ENCODE measurements at regions not wholly inside any gene's neighbourhood (a gene's known extent, or its start where the extent isn't known, plus 50 kb on each side); places are given as distances from the start of the nearest gene placed in this dataset.

DNA sequence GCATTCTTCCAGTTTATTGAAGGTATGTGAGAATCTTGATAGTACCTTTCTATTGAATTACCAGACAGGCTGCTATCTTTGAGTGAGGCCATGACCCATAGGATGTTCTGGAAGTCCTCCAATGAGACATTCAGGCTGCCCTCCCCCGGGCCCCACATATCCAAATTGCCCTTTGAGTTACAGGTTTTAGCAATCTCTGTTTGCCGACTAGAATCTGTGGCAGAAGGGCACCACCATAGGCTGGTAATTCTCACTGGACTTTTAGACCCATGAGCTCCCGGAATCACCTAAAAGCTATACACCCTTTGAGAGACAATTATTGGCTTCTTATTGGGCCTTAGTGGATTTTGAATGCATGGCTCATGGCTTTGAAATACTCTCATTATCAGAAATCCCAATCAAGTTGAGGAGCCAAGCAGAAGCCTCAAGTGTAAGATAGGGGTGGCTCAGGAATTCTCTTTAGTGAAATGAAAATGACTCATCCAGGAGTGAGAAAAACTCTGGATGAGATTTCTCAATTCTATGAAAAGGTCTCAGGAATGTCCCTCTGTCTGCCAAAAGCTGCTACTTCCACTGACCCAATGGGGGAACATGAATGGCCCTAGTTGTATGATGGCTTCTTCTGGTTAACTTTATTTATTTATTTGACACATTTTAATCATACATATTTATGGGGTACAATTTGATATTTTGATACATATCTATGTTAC, 172.1 kb upstream of the CSNK1A1L start:
- Histone ChIP-seq H4K20me1 (replicated peaks; ENCODE audit: insufficient read depth) (no peaks in the 10 kb centered on the region), H3K27ac (ENCODE audit: low read depth) (no peak overlapping the region), H3F3A (replicated peaks; ENCODE audit: low read depth) (no peaks in the 10 kb centered on the region), H3K79me2 (replicated peaks; ENCODE audit: insufficient read depth) (no peaks in the 10 kb centered on the region), H3K4me2 (no peak overlapping the region), H3K9me2 (ENCODE audit: insufficient read depth) (0 out of 2 replicates have a peak, but pooled peaks cover 7% of the 10 kb centered on the region), H3K4me1 (ENCODE audit: insufficient read depth) (no peaks in the 10 kb centered on the region), H2AFZ (no peak overlapping the region), H3K36me3 (ENCODE audit: insufficient read depth) (no peaks in the 10 kb centered on the region), H3K27me3 (ENCODE audit: insufficient read depth) (no peaks in the 10 kb centered on the region), H3K4me3 (no peak overlapping the region)
- no peak for TF ChIP-seq POLR2AphosphoS5 (IDR thresholded peaks at IDR 0.05; ENCODE audit: low read depth)
- Mint-ChIP-seq H3K27ac (no peak overlapping the region), H3K4me3 (no peak overlapping the region), H3K27me3 (ENCODE audit: insufficient read depth, low read depth, poor library complexity) (peaks cover 2% of the 10 kb centered on the region), H3K9me3 (peaks cover 22% of the 10 kb centered on the region), H3K4me1 (no peaks in the 10 kb centered on the region), H3K36me3 (ENCODE audit: low read depth) (peaks cover 12% of the 10 kb centered on the region)
- DNase-seq (ENCODE audit: low spot score), result no peak
- no peak for ATAC-seq

GRCh38 chr13:37277007-37277406, 171.5 kb upstream of the CSNK1A1L start:
- no peak overlapping the region for H3K4me3 Mint-ChIP-seq
- TF ChIP-seq, protein P1, sequence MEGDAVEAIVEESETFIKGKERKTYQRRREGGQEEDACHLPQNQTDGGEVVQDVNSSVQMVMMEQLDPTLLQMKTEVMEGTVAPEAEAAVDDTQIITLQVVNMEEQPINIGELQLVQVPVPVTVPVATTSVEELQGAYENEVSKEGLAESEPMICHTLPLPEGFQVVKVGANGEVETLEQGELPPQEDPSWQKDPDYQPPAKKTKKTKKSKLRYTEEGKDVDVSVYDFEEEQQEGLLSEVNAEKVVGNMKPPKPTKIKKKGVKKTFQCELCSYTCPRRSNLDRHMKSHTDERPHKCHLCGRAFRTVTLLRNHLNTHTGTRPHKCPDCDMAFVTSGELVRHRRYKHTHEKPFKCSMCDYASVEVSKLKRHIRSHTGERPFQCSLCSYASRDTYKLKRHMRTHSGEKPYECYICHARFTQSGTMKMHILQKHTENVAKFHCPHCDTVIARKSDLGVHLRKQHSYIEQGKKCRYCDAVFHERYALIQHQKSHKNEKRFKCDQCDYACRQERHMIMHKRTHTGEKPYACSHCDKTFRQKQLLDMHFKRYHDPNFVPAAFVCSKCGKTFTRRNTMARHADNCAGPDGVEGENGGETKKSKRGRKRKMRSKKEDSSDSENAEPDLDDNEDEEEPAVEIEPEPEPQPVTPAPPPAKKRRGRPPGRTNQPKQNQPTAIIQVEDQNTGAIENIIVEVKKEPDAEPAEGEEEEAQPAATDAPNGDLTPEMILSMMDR (conservative IDR thresholded peaks at IDR 0.05; ENCODE audit: low read depth in 2 of 2), result no peak
- TF ChIP-seq EZH2 (IDR thresholded peaks at IDR 0.05; ENCODE audit: low read depth, unreplicated experiment) (no peak), CREB1 (CRISPR knock-in tag; IDR thresholded peaks at IDR 0.05; ENCODE audit: low read depth) (no peak), NANOG (IDR thresholded peaks at IDR 0.05; ENCODE audit: borderline replicate concordance) (no peak), JUNB (IDR thresholded peaks at IDR 0.05; ENCODE audit: unreplicated experiment) (no peak), ZNF331 (CRISPR knock-in tag; IDR thresholded peaks at IDR 0.05; ENCODE audit: low read depth) (no peak), EZH2phosphoT487 (IDR thresholded peaks at IDR 0.05; ENCODE audit: unreplicated experiment) (no peak), POLR2AphosphoS5 (IDR thresholded peaks at IDR 0.05; ENCODE audit: low read depth) (no peak)
- TF ChIP-seq, protein P2, sequence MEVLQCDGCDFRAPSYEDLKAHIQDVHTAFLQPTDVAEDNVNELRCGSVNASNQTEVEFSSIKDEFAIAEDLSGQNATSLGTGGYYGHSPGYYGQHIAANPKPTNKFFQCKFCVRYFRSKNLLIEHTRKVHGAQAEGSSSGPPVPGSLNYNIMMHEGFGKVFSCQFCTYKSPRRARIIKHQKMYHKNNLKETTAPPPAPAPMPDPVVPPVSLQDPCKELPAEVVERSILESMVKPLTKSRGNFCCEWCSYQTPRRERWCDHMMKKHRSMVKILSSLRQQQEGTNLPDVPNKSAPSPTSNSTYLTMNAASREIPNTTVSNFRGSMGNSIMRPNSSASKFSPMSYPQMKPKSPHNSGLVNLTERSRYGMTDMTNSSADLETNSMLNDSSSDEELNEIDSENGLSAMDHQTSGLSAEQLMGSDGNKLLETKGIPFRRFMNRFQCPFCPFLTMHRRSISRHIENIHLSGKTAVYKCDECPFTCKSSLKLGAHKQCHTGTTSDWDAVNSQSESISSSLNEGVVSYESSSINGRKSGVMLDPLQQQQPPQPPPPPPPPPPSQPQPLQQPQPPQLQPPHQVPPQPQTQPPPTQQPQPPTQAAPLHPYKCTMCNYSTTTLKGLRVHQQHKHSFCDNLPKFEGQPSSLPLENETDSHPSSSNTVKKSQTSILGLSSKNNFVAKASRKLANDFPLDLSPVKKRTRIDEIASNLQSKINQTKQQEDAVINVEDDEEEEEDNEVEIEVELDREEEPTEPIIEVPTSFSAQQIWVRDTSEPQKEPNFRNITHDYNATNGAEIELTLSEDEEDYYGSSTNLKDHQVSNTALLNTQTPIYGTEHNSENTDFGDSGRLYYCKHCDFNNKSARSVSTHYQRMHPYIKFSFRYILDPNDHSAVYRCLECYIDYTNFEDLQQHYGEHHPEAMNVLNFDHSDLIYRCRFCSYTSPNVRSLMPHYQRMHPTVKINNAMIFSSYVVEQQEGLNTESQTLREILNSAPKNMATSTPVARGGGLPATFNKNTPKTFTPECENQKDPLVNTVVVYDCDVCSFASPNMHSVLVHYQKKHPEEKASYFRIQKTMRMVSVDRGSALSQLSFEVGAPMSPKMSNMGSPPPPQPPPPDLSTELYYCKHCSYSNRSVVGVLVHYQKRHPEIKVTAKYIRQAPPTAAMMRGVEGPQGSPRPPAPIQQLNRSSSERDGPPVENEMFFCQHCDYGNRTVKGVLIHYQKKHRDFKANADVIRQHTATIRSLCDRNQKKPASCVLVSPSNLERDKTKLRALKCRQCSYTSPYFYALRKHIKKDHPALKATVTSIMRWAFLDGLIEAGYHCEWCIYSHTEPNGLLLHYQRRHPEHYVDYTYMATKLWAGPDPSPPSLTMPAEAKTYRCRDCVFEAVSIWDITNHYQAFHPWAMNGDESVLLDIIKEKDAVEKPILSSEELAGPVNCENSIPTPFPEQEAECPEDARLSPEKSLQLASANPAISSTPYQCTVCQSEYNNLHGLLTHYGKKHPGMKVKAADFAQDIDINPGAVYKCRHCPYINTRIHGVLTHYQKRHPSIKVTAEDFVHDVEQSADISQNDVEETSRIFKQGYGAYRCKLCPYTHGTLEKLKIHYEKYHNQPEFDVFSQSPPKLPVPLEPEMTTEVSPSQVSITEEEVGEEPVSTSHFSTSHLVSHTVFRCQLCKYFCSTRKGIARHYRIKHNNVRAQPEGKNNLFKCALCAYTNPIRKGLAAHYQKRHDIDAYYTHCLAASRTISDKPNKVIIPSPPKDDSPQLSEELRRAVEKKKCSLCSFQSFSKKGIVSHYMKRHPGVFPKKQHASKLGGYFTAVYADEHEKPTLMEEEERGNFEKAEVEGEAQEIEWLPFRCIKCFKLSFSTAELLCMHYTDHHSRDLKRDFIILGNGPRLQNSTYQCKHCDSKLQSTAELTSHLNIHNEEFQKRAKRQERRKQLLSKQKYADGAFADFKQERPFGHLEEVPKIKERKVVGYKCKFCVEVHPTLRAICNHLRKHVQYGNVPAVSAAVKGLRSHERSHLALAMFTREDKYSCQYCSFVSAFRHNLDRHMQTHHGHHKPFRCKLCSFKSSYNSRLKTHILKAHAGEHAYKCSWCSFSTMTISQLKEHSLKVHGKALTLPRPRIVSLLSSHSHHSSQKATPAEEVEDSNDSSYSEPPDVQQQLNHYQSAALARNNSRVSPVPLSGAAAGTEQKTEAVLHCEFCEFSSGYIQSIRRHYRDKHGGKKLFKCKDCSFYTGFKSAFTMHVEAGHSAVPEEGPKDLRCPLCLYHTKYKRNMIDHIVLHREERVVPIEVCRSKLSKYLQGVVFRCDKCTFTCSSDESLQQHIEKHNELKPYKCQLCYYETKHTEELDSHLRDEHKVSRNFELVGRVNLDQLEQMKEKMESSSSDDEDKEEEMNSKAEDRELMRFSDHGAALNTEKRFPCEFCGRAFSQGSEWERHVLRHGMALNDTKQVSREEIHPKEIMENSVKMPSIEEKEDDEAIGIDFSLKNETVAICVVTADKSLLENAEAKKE (CRISPR knock-in tag; IDR thresholded peaks at IDR 0.05), result no peak
- TF ChIP-seq, protein P3, sequence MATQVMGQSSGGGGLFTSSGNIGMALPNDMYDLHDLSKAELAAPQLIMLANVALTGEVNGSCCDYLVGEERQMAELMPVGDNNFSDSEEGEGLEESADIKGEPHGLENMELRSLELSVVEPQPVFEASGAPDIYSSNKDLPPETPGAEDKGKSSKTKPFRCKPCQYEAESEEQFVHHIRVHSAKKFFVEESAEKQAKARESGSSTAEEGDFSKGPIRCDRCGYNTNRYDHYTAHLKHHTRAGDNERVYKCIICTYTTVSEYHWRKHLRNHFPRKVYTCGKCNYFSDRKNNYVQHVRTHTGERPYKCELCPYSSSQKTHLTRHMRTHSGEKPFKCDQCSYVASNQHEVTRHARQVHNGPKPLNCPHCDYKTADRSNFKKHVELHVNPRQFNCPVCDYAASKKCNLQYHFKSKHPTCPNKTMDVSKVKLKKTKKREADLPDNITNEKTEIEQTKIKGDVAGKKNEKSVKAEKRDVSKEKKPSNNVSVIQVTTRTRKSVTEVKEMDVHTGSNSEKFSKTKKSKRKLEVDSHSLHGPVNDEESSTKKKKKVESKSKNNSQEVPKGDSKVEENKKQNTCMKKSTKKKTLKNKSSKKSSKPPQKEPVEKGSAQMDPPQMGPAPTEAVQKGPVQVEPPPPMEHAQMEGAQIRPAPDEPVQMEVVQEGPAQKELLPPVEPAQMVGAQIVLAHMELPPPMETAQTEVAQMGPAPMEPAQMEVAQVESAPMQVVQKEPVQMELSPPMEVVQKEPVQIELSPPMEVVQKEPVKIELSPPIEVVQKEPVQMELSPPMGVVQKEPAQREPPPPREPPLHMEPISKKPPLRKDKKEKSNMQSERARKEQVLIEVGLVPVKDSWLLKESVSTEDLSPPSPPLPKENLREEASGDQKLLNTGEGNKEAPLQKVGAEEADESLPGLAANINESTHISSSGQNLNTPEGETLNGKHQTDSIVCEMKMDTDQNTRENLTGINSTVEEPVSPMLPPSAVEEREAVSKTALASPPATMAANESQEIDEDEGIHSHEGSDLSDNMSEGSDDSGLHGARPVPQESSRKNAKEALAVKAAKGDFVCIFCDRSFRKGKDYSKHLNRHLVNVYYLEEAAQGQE (IDR thresholded peaks at IDR 0.05; ENCODE audit: unreplicated experiment), result no peak

More at GRCh38 chr13:37277007-37277406, 171.5 kb upstream of the CSNK1A1L start:
- no peak overlapping the region for H3K4me2 ChIP-seq
- H3K4me3 ChIP-seq, result no peak overlapping the region
- no peaks in the 10 kb centered on the region for H3K36me3 ChIP-seq (ENCODE audit: insufficient read depth)
- H3K27me3 ChIP-seq (ENCODE audit: insufficient read depth), result no peaks in the 10 kb centered on the region
- ATAC-seq, result no peak
- no peak for DNase-seq (ENCODE audit: low spot score)
- peaks cover 12% of the 10 kb centered on the region for H3K36me3 Mint-ChIP-seq (ENCODE audit: low read depth)
- H3F3A ChIP-seq (replicated peaks; ENCODE audit: low read depth), result no peaks in the 10 kb centered on the region
- H3K4me1 ChIP-seq (ENCODE audit: insufficient read depth), result no peaks in the 10 kb centered on the region
- H3K4me1 Mint-ChIP-seq, result no peaks in the 10 kb centered on the region
- peaks cover 2% of the 10 kb centered on the region for H3K27me3 Mint-ChIP-seq (ENCODE audit: insufficient read depth, low read depth, poor library complexity)
- H3K27ac Mint-ChIP-seq, result no peak overlapping the region
- H3K27ac ChIP-seq (ENCODE audit: low read depth), result no peak overlapping the region
- H3K9me2 ChIP-seq (ENCODE audit: insufficient read depth), result 0 out of 2 replicates have a peak, but pooled peaks cover 13% of the 10 kb centered on the region
- no peaks in the 10 kb centered on the region for H3K79me2 ChIP-seq (replicated peaks; ENCODE audit: insufficient read depth)
- H2AFZ ChIP-seq, result no peak overlapping the region
- H3K9me3 Mint-ChIP-seq, result peaks cover 22% of the 10 kb centered on the region
- no peaks in the 10 kb centered on the region for H4K20me1 ChIP-seq (replicated peaks; ENCODE audit: insufficient read depth)

All from GM23338 (cell line).